ENCODE measurements at regions not wholly inside any gene's neighbourhood (a gene's known extent, or its start where the extent isn't known, plus 50 kb on each side); places are given as distances from the start of the nearest gene placed in this dataset.

DNA sequence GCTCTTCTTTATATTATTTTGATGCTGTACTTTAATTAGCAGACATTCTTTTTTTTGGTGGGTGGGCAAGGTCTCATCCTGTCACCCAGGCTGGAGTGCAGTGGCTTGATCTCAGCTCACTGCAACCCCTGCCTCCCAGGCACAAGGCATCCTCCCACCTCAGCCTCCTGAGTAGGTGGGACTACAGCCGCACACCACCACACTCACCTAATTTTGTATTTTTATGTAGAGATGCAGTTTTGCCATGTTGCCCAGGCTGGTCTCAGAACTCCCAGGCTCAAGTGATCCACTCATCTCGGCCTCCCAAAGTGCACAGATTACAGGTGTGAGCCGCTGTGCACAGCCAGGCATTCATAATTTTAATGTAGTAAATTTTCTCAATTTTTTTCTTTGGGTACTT is 608.1 kb downstream of the ZNF385D start:
- no peak for DNase-seq (ENCODE audit: low spot score)
- TF ChIP-seq, protein P1, sequence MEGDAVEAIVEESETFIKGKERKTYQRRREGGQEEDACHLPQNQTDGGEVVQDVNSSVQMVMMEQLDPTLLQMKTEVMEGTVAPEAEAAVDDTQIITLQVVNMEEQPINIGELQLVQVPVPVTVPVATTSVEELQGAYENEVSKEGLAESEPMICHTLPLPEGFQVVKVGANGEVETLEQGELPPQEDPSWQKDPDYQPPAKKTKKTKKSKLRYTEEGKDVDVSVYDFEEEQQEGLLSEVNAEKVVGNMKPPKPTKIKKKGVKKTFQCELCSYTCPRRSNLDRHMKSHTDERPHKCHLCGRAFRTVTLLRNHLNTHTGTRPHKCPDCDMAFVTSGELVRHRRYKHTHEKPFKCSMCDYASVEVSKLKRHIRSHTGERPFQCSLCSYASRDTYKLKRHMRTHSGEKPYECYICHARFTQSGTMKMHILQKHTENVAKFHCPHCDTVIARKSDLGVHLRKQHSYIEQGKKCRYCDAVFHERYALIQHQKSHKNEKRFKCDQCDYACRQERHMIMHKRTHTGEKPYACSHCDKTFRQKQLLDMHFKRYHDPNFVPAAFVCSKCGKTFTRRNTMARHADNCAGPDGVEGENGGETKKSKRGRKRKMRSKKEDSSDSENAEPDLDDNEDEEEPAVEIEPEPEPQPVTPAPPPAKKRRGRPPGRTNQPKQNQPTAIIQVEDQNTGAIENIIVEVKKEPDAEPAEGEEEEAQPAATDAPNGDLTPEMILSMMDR (IDR thresholded peaks at IDR 0.05; ENCODE audit: extremely low read depth, missing control alignments), result no peak

DNA sequence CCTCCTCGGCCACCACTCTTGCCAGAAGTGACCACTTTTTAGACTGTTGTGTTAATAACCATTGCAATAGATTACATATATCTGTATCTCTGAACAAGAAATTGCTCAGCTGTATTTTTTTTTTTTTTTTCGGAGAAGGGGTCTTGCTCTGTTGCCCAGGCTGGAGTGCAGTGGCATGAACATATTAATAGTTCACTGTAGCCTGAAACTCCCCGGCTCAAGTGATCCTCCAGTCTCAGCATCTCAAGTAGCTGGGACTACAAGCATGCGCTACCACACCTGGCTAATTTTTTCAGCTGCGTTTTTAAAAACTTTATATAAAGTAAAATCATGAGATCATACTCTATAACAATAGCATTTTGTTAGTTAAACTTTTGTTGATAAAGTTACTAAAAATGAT is 609.0 kb downstream of the ZNF385D start:
- TF ChIP-seq, protein P1 (IDR thresholded peaks at IDR 0.05; ENCODE audit: extremely low read depth, missing control alignments), result no peak
- no peak for DNase-seq (ENCODE audit: low spot score)

DNA sequence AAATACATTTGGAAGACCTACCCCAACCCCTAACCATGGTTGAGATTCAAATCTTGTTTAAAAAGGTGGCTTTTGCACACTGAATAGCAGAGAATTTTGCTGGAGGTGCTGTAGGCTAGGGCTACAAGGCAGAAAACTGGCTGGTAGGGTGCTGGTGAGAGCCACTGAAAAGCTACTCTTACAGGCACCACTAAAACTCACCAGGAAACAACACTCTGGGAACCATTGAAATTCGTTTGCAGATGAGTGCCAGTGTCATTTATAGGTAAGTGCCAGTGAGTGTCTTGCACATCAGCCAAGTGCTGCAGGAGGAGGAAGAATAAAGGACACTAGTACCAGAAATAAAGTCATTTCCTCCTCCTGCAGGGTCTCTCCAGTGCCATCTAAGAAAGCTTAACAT is 610.2 kb downstream of the ZNF385D start:
- no peak for DNase-seq (ENCODE audit: low spot score)
- TF ChIP-seq, protein P1 (IDR thresholded peaks at IDR 0.05; ENCODE audit: extremely low read depth, missing control alignments), result no peak

DNA sequence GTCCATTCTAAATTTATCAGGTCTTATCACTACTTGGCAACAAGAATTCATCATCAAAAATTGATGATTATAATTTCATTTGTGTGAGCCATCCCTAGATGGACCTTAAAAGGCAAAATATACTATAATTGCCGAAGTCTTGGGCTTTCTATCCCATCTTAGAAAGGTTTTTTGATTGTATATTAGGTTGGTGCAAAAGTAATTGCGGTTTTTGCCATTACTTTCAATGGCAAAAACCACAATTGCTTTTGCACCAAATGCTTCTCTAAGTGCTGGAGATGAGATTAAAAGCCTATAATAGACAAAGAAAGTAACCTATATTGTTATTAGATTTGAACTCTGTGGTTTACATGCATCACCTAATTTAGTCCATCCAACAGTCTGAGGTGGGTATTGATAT is 612.9 kb downstream of the ZNF385D start:
- TF ChIP-seq, protein P1 (IDR thresholded peaks at IDR 0.05; ENCODE audit: extremely low read depth, missing control alignments), result no peak
- DNase-seq (ENCODE audit: low spot score), result no peak

DNA sequence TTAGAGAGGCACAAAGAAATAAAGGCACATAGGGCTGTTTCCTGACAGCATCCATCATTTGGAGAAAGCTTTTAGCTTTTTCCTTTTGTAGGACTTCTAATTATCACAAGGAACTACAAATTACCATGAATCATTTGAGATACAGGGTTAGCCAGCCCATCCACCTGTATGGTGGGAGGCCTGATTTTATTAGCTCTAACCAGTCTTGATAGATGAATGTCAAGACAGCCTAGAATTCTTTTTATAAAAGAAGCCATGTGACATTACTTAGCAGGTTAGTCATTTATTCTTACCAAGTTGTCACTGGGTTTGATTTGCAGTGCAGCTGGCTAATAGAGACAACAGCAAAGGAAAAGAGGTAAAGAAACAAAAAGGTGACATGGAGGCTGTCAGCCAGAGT is 618.1 kb downstream of the ZNF385D start:
- TF ChIP-seq, protein P1 (IDR thresholded peaks at IDR 0.05; ENCODE audit: extremely low read depth, missing control alignments), result no peak
- DNase-seq (ENCODE audit: low spot score), result no peak

DNA sequence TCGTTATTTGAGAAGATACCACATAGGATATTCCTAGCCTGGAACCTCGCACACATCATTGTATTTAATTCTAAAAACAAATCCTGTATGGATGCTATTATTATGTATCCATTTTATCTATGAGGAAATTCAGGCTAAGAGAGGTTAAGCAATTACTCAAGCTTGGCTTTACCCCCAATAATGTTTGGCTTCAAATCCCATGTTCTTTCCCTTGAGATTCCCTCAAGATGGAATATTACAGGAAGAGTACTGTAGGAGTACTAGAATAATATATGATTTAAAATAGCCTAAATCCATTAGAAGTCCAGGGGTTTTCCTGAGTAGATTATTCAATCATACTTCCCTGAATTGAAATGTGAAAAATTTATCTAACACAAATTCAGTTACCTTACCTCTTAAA is 630.2 kb downstream of the ZNF385D start:
- TF ChIP-seq, protein P1 (IDR thresholded peaks at IDR 0.05; ENCODE audit: extremely low read depth, missing control alignments), result no peak
- no peak for DNase-seq (ENCODE audit: low spot score)

DNA sequence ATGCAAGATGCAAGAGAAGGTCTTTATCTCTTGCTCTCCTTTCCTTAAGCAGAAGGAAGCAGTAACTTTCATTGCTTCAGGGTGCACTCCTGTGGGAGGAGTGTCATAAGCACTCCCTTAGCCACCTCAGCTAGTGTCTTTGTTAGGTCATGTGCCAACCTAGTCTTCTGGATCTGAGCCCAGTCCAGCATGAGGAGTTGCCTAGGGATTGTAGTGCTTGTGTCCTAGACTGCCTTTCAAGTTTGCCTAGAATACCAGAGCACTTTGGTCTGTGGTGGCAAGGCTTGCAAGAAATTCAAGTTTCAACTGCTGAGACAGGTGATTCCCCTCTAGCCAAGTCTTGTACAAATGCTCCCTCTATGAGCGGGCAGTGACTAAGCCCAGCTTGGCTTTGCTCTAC is 633.6 kb downstream of the ZNF385D start:
- no peak for DNase-seq (ENCODE audit: low spot score)
- TF ChIP-seq, protein P1 (IDR thresholded peaks at IDR 0.05; ENCODE audit: extremely low read depth, missing control alignments), result no peak

All from GM20000 (cell line).